ENCODE measurements at regions not wholly inside any gene's neighbourhood (a gene's known extent, or its start where the extent isn't known, plus 50 kb on each side); places are given as distances from the start of the nearest gene placed in this dataset.
"Not testable (repeated sequence)": the region's sequence is repeated elsewhere in the genome, so short reads cannot be mapped to it uniquely, and the experiment has no call there.

- DNase-seq, result no peak
Observed at GRCh38 chr13:90654970-90655369, 692.5 kb upstream of the MIR17HG start.

DNA sequence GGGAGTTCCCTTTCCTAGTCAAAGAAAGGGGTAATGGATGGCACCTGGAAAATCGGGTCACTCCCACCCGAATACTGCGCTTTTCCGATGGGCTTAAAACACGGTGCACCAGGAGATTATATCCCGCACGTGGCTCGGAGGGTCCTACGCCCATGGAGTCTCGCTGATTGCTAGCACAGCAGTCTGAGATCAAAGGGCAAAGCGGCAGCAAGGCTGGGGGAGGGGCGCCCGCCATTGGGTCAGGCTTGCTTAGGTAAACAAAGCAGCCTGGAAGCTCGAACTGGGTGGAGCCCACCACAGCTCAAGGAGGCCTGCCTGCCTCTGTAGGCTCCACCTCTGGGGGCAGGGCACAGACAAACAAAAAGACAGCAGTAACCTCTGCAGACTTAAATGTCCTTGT, 683.3 kb upstream of the MIR17HG start:
- not testable (repeated sequence) for DNase-seq

DNA sequence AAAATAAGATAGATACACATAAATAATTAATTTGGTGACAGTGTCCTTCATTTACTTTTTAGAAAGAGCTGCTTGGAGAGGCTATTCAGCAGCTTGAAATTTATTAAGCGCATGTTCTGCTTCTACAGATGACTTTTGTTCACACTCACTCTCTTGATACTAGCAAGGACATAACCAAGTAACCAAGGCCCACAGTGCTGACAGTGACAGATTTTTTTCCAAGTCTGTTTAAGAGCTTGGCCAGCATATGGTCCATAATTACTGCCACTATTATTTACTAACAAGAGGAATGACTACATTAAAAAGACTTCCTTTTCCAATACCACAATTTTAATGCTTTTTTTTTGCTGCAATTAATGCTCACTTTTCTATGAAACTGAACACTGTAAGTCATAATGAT, 673.7 kb upstream of the MIR17HG start:
- no peak for DNase-seq

- no peak for DNase-seq
Observed at GRCh38 chr13:90675129-90675528, 672.4 kb upstream of the MIR17HG start.

DNA sequence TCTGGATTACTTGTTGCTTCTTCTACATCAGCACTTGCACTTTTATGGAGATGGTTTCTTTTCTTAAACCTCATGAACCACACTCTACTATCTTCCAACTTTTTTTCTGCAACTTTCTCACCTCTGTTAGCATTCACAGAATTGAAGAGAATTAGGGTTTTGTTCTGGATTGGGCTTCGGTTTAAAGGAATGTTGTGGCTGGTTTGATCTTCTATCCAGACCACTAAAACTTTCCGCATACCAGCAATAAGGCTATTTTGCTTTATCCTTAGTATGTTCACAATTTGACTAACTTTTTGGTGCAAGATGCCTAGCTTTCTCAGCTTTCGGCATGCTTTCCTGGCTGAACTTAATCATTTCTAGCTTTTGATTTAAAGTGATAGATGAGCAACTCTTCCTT, 666.7 kb upstream of the MIR17HG start:
- DNase-seq, result no peak

DNA sequence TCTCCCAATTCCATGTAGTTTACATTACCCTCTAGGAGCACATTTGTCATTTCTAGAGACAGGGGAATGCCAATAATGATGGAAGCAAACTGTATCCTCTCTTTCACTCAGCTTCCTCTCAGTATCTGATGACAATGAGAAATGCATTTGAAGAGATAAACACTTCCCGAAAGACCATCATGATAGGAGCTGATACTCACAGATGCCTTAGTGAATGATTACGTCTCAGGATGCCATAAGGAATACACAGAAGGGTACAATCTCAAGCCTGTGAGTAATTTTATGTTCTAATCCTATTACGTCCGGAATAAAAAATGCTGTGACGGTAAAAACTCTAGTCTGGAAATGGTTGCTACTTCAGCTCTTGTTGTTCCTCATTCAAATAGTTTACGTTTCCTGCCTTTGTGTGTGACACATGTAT, 663.8 kb upstream of the MIR17HG start:
- no peak for DNase-seq

DNA sequence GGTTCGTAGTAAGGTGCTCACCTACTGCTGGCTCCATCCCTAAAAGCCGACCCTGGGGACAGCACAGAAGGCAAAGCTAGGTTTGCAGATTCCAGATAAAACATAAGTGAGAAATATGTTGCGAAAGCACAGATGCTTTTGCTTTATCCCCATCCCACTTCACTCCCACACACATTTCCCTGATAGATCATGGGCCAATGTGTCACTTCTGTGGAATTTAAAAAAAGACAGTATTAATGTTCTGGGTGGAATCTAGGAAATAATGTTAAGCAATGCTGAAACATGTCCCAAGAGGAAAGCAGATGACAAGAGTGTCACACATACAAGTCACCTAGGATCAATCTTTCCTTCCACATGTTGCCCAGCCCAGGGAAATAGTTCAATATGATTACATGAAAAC, 661.0 kb upstream of the MIR17HG start:
- no peak for DNase-seq

DNA sequence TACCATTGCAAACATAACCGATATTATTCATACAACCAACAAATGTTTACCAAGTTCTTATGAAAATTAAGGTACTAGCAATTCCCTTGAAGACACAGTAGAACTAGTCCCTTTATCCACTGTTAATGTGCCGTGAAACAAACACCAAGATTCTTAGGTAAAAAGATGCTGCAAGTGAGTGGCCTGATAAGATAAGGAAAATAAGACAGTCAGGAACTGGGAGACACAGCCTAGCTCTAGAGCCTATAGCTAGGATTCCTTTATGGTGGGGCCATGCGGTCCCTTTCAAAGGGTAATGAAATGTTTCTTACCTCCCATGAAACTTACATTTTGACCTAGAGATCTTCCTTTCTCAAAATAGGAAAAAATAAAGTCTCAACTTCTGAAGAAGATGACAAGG, 658.4 kb upstream of the MIR17HG start:
- no peak for DNase-seq

GRCh38 chr13:90690458-90691080, 656.9 kb upstream of the MIR17HG start:
- DNase-seq, result no peak

GRCh38 chr13:90696254-90696653, 651.2 kb upstream of the MIR17HG start:
- DNase-seq, result no peak

- DNase-seq, result no peak
Observed at GRCh38 chr13:90696656-90697055, 650.8 kb upstream of the MIR17HG start.

- DNase-seq, result no peak
Observed at GRCh38 chr13:90700340-90700739, 647.1 kb upstream of the MIR17HG start.

GRCh38 chr13:90701264-90701663, 646.2 kb upstream of the MIR17HG start:
- DNase-seq, result no peak

GRCh38 chr13:90702050-90702449, 645.4 kb upstream of the MIR17HG start:
- DNase-seq, result no peak

- DNase-seq, result no peak
Observed at GRCh38 chr13:90706631-90707030, 640.9 kb upstream of the MIR17HG start.

DNA sequence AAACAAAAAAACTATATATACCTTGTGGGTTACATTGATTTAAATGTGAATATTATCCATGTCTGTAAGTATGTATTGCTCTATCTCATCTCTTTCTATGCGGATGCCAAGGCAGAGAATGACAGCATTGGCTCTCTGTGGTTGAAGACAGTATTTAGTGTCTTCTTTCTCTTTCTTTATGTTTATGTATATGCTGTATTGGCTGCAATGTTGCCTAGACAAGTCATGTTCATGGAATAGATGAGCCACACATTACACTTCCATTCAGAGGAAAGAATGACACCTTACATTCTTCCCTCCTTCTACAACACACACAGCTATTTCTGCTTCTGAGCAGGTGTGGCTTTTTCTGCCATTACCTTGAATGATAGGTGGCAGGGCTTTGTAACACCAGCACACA, 639.4 kb upstream of the MIR17HG start:
- no peak for DNase-seq

DNA sequence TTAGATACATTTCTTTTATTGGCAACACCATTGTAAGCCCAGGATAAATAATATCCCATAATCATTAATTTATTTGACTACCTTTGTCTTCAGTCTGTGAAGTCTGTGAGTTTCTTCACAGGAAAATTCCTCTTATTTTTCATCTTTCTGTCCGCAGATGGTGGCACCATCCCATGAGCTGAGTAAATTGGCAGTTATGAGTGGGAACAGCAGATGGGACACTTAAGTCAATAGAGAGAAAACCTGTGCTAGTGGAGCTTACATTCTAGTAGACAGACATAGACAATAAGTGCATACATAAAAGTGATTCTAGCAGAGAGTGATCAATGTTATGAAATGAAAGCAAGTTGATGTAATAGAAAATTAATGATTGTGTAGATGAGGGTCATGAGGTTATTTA, 638.2 kb upstream of the MIR17HG start:
- no peak for DNase-seq

- no peak for DNase-seq
Observed at GRCh38 chr13:90710164-90710759, 637.2 kb upstream of the MIR17HG start.

DNA sequence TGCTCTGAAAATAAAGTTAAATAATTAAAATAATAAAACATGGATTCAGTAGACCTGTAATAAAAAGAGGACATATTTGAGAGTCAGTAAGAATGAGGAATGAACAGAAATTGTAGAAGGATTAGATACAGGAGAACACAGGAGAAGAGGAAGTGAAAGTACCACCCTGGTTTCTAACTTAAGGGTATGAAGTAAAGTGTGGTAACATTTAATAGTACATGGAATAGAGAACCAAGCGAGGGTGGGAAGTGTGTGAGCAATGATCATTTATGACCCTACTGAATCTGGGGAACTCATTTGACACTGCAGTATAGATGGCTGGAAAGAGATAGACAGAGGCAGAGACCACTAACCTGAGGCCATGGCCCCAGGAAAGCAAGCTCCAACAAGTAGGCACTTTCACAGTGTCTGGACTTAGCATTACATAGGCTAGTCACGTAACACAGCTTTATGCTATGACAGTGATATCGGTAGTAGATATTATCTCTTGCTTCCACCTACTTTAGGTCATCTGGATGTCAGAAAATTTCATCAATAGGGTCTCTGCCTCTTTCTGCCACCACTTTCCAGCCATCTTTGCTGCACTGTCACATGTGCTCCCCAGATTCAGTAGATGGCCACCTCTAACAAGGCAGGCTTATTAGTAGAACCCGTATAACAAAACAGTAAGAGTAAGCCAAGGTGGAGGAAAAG, 633.9 kb upstream of the MIR17HG start:
- DNase-seq, result no peak

GRCh38 chr13:90715485-90715884, 632.0 kb upstream of the MIR17HG start:
- no peak for DNase-seq

GRCh38 chr13:90717451-90717936, 630.0 kb upstream of the MIR17HG start:
- DNase-seq, result no peak

GRCh38 chr13:90719461-90719860, 628.0 kb upstream of the MIR17HG start:
- no peak for DNase-seq

DNA sequence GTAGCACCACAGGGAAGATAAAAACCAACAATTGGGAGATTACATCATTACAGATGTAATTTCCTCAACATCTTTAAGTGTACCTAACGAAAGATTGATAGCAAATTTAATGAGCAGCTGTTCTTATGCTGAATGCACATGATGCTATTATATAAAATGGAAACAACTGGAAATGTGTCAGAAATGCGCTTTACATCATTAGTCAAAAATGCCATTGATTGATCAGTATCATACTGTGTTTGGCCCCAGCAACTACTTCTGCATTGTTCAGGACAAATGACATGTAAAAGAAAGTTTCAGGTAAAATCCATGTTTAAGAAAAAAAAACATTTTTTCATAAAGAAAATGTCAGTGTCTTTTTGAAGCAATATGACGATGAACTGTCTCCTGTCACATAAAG, 625.5 kb upstream of the MIR17HG start:
- no peak for DNase-seq

- DNase-seq, result no peak
Observed at GRCh38 chr13:90723381-90723780, 624.1 kb upstream of the MIR17HG start.

All from stimulated activated CD4-positive, alpha-beta T cell treated with anti-CD3 and anti-CD28 coated beads, Interleukin-4, amount 100 ng/mL, for 24 hours (primary cell).